NB4 (cell line): ENCODE measurements at regions not wholly inside any gene's neighbourhood (a gene's known extent, or its start where the extent isn't known, plus 50 kb on each side); places are given as distances from the start of the nearest gene placed in this dataset.
"Not testable (repeated sequence)": the region's sequence is repeated elsewhere in the genome, so short reads cannot be mapped to it uniquely, and the experiment has no call there.

Experiments used
- DNase-seq: peaks from one replicate; pipeline ENCODE4 v3.0.0; 2010; ENCODE audit warnings: low read depth
- H3K4me3 ChIP-seq: one replicate; pipeline ENCODE4 v1.5.1; 2011; ENCODE audit warnings: mild to moderate bottlenecking, low read depth, low read length, moderate library complexity
- MYC ChIP-seq: IDR thresholded peaks from 2 replicates; pipeline ENCODE4 v1.6.1; 2011; ENCODE audit warnings: low read depth, low read length
- POLR2A ChIP-seq: IDR thresholded peaks from 2 replicates; pipeline ENCODE4 v1.6.1; 2011; ENCODE audit warnings: mild to moderate bottlenecking; ENCODE audit not compliant: insufficient read length; ENCODE audit errors: extremely low read depth
- TF ChIP-seq, protein P1 (sequence below): IDR thresholded peaks from one replicate; pipeline ENCODE4 v1.5.1; 2012; ENCODE audit warnings: low read depth, low read length
- TF ChIP-seq, protein P2 (sequence below): IDR thresholded peaks from 2 replicates; pipeline ENCODE4 v1.6.1; 2011; ENCODE audit warnings: low read depth, low read length

DNA sequence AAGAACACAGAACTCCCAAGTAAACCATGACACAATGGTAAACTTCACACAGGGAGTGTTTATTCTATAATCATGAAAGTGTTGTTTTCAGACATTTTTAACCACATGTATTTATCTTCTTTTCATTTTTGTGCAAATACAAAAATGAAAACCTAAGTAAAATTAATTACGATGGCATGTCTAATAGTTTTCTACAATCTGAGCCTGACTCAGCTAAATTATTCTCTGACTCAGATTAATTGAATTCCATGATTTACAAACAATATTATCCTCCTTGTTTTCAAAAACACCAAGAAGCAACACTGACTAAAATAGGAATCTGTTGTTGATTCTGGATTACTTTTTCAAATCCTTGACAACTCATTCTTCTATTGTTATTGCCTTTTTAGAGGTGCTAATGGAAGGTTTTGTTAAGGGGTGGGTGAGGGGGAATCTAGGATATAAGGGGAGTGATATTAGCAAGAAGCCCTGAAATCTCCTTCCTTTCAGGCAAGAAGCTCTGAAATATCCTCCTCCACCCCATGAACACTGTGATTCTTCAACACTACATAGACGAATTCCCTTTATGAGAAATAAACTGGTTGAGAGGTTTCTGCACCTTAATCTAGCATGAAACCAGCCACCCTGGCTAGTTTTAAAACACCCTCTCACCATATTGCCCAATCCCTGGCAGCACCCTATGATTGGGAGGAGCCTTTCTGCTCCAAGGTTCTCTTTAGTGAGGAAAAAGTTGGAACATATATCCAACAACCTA lies 1057.7 kb upstream of the PCDH20 start:
- DNase-seq, result no peak
- no peak for TF ChIP-seq MYC
- no peak for TF ChIP-seq POLR2A
- TF ChIP-seq, protein P1, sequence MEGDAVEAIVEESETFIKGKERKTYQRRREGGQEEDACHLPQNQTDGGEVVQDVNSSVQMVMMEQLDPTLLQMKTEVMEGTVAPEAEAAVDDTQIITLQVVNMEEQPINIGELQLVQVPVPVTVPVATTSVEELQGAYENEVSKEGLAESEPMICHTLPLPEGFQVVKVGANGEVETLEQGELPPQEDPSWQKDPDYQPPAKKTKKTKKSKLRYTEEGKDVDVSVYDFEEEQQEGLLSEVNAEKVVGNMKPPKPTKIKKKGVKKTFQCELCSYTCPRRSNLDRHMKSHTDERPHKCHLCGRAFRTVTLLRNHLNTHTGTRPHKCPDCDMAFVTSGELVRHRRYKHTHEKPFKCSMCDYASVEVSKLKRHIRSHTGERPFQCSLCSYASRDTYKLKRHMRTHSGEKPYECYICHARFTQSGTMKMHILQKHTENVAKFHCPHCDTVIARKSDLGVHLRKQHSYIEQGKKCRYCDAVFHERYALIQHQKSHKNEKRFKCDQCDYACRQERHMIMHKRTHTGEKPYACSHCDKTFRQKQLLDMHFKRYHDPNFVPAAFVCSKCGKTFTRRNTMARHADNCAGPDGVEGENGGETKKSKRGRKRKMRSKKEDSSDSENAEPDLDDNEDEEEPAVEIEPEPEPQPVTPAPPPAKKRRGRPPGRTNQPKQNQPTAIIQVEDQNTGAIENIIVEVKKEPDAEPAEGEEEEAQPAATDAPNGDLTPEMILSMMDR, result no peak
- TF ChIP-seq, protein P2, sequence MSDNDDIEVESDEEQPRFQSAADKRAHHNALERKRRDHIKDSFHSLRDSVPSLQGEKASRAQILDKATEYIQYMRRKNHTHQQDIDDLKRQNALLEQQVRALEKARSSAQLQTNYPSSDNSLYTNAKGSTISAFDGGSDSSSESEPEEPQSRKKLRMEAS, result no peak
- H3K4me3 ChIP-seq, result no peak overlapping the region

DNA sequence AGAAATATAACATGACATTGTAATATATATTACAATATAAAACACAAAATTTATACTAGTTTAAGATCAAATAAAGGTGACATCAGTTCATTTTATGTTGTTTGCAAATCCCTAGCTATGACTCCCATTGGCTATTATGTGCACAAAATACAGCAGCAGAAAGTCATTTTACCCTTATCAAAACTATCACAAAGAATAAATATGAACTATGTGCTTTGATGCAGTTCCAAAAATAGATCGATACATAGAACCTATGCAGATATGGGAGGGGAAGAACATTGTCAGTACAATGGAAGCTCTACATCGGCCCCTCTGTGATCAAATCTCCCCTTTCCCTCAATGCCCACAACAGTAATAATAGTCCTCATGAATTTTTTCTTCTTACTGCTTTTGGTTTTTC lies 1038.1 kb upstream of the PCDH20 start:
- TF ChIP-seq MYC, result no peak
- TF ChIP-seq, protein P2, result no peak
- no peak for DNase-seq
- no peak overlapping the region for H3K4me3 ChIP-seq

DNA sequence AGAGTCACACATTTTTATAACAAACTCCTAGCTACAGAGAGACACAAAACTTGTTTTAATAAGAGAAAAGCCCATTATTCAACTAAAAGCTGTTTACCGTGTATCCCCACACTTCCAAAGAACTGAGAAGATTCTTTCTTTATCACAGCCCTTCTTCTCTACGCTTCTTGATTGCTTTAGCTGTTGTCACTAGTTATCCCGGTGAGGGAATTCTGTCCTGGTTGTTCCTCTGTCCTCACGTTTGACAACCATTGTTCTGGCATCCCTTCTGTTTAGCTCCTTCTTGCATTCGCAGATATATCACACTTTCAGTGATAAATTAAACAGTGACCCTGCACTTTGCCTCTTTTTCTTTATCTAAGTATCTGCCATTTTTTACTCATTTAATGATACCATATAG lies 1035.1 kb upstream of the PCDH20 start:
- H3K4me3 ChIP-seq, result no peak overlapping the region
- TF ChIP-seq, protein P1, result no peak
- TF ChIP-seq, protein P2, result no peak
- TF ChIP-seq POLR2A, result no peak
- no peak for TF ChIP-seq MYC
- no peak for DNase-seq

DNA sequence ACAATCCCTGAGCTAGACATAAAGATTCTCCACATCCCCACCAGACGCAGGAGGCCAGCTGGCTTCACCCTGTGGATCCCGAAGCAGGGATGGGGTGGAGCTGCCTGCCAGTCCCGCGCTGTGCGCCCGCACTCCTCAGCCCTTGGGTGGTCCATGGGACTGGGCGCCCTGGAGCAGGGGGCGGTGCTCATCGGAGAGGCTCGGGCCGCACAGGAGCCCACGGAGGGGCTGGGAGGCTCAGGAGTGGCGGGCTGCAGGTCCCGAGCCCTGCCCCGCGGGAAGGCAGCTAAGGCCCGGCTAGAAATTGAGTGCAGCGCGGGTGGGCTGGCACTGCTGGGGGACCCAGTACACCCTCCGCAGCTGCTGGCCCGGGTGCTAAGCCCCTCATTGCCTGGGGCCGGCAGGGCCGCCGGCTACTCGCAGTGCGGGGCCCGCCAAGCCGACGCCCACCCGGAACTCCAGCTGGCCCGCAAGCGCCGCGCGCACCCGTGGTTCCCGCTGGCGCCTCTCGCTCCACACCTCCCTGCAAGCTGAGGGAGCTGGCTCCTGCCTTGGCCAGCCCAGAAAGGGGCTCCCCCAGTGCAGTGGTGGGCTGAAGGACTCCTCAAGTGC lies 1032.2 kb upstream of the PCDH20 start:
- not testable (repeated sequence) for DNase-seq, H3K4me3 ChIP-seq

DNA sequence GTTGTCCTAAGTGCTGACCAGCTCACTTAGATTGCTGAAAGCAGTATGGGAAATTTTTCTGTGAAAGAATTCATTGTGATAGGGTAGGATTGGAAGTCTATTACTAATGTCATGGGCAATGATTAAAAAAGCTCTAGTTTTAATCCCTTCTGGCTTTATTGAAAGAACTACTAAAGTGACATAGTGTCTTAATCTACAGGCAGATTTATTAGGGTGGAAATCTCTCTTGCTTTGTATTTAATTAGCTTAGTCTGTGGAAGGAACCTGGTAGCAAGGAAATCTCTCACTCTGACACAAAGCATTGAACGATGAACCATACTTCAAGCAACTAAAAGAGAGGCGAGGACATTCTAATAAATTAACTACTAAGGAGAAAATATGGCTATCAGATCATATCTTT lies 1029.2 kb upstream of the PCDH20 start:
- no peak overlapping the region for H3K4me3 ChIP-seq
- TF ChIP-seq MYC (no peak), POLR2A (no peak)
- TF ChIP-seq, protein P2, result no peak
- TF ChIP-seq, protein P1, result no peak
- DNase-seq, result no peak

DNA sequence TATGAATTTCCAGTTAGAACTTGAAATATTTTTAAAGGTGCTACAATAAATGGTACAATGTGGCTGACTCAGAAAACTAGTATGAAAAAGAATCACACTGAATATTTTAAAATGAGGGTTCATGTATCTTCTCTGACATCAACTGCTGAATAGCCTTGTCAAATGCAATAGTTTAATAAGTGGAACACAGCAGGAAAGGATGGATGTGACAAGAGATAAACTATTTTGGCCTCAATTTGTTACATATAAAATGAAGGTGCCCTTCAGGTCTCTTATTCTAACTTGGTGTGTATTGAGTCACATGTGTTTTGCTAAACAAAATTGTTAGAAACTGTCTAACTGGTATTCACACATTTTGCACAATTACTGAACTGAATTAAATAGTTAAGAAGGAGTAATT lies 1018.4 kb upstream of the PCDH20 start:
- DNase-seq, result no peak
- no peak for TF ChIP-seq POLR2A
- TF ChIP-seq, protein P2, result no peak
- TF ChIP-seq, protein P1, result no peak
- no peak for TF ChIP-seq MYC

DNA sequence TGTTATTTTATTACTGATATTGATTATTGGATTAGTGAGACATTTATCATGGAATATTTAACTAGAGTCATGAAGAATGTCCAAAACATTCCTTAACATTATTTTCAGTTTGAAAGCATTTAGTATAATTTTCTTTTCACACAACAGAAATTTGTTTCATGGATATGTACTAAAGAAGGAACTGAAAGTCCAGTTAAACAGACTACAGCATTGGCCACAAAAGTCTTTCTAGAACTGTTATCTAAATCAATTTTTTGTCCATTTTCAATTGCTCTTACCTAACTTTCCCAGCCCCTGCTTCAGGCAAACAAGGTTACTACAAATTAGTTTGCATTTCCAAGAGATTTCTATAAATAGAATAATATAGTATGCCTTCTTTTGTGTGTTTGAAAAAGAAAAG lies 1018.0 kb upstream of the PCDH20 start:
- no peak for TF ChIP-seq MYC
- TF ChIP-seq POLR2A, result no peak
- TF ChIP-seq, protein P2, result no peak
- no peak for DNase-seq

More for the DNA sequence above, 1018.4 kb upstream of the PCDH20 start:
- no peak overlapping the region for H3K4me3 ChIP-seq

More for the DNA sequence above, 1018.0 kb upstream of the PCDH20 start:
- H3K4me3 ChIP-seq, result no peak overlapping the region
